A549 (cell line): ENCODE measurements at regions not wholly inside any gene's neighbourhood (a gene's known extent, or its start where the extent isn't known, plus 50 kb on each side); places are given as distances from the start of the nearest gene placed in this dataset.

Experiments used
- EP300 ChIP-seq, 2 experiments: fragments of >200 bp; sonication (Bioruptor Twin); formaldehyde crosslinking; IDR thresholded peaks; 2 replicates in 1 of 2; 3 replicates in 1 of 2; pipeline ENCODE4 v1.6.1; 2016 to 2017
- FOSL2 ChIP-seq, 2 experiments: fragments of 450-650 bp in 1 of 2; fragments of >200 bp in 1 of 2; sonication (Bioruptor Twin) in 1 of 2; formaldehyde crosslinking; IDR thresholded peaks; 2 replicates each; pipeline versions ENCODE4 v1.5.0 to v1.6.1; 2016 to 2020; ENCODE audit warnings: mild to moderate bottlenecking in 1 of 2, moderate library complexity in 1 of 2
- JUN ChIP-seq, 2 experiments: fragments of >200 bp; sonication (Bioruptor Twin); formaldehyde crosslinking; IDR thresholded peaks; 2 replicates in 1 of 2; 3 replicates in 1 of 2; pipeline ENCODE4 v1.6.1; 2016 to 2017
- JUNB ChIP-seq: fragments of >200 bp; sonication (Bioruptor Twin); formaldehyde crosslinking; IDR thresholded peaks from 2 replicates; pipeline ENCODE4 v1.6.1; 2016
- KDM5A ChIP-seq: fragments of 200-600 bp; sonication (generic); IDR thresholded peaks from 2 replicates; pipeline ENCODE4 v1.6.1; 2016; ENCODE audit warnings: antibody characterized with exemption, mild to moderate bottlenecking
- MAZ ChIP-seq: fragments of 150-350 bp; IDR thresholded peaks from 2 replicates; pipeline ENCODE4 v1.6.1; 2014; ENCODE audit warnings: antibody characterized with exemption, low read depth, low read length, borderline replicate concordance
- MYC ChIP-seq: IDR thresholded peaks from 2 replicates; pipeline ENCODE4 v1.6.1; 2012; ENCODE audit warnings: mild to moderate bottlenecking, inconsistent platforms, low read length, improper control_type of control experiment, borderline replicate concordance
- POLR2A ChIP-seq: IDR thresholded peaks from 2 replicates; pipeline ENCODE4 v1.6.1; 2012; ENCODE audit warnings: mild to moderate bottlenecking, low read length
- RNF2 ChIP-seq: fragments of 200-600 bp; sonication (generic); IDR thresholded peaks from 2 replicates; pipeline ENCODE4 v1.6.1; 2016; ENCODE audit warnings: low read depth, mild to moderate bottlenecking, antibody characterized with exemption, moderate library complexity, borderline replicate concordance
- TF ChIP-seq, protein P1 (sequence below): fragments of >200 bp; sonication (Bioruptor Twin); formaldehyde crosslinking; IDR thresholded peaks from 3 replicates; pipeline ENCODE4 v1.5.1; 2016
- TF ChIP-seq, protein P2 (sequence below): fragments of 250-450 bp; sonication (Bioruptor Pico); IDR thresholded peaks from 2 replicates; pipeline ENCODE4 v1.5.0; 2021; ENCODE audit warnings: mild to moderate bottlenecking, moderate library complexity, borderline replicate concordance

DNA sequence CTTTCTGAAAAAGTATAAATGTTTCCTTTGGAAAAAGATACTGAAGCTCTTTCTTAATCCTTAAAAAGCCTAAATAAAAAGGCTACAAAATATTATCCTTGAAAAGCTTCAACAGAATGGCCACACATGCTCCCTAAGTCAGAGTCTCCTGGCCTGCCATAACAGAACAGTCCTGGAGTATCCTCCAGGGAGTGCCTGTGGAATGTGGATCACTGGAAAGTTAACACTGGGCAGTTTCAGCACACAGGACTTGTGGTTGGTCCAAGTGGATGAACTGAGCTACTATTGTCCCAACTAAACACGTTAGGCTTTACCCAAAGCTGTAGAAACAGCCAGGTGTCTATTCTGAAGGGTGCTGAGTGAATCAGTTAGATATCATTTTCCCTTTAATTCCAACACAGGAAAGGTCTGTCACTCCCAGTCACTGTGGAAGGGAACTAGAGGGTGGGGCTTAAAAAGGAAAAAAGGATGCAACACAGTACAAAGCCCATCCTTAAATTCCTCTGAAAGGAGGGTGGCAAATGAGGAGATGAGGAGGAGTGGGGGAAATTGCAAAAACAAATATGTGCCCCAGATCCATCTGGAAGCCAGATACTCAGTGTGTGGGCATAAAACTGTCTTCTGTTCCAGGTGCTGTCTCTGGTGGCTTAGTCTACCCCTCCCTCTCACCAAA is 196.3 kb upstream of the SPAG17 start:
- TF ChIP-seq KDM5A = no peak
- TF ChIP-seq, protein P1, sequence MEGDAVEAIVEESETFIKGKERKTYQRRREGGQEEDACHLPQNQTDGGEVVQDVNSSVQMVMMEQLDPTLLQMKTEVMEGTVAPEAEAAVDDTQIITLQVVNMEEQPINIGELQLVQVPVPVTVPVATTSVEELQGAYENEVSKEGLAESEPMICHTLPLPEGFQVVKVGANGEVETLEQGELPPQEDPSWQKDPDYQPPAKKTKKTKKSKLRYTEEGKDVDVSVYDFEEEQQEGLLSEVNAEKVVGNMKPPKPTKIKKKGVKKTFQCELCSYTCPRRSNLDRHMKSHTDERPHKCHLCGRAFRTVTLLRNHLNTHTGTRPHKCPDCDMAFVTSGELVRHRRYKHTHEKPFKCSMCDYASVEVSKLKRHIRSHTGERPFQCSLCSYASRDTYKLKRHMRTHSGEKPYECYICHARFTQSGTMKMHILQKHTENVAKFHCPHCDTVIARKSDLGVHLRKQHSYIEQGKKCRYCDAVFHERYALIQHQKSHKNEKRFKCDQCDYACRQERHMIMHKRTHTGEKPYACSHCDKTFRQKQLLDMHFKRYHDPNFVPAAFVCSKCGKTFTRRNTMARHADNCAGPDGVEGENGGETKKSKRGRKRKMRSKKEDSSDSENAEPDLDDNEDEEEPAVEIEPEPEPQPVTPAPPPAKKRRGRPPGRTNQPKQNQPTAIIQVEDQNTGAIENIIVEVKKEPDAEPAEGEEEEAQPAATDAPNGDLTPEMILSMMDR = no peak
- no peak for TF ChIP-seq EP300 (IDR thresholded peaks at IDR 0.05)
- no peak for TF ChIP-seq JUN (IDR thresholded peaks at IDR 0.05)
- TF ChIP-seq FOSL2 (IDR thresholded peaks at IDR 0.05) = no peak
- no peak for TF ChIP-seq FOSL2 (CRISPR knock-in tag; IDR thresholded peaks at IDR 0.05)
- no peak for TF ChIP-seq JUNB
- no peak for TF ChIP-seq MAZ
- TF ChIP-seq, protein P2, sequence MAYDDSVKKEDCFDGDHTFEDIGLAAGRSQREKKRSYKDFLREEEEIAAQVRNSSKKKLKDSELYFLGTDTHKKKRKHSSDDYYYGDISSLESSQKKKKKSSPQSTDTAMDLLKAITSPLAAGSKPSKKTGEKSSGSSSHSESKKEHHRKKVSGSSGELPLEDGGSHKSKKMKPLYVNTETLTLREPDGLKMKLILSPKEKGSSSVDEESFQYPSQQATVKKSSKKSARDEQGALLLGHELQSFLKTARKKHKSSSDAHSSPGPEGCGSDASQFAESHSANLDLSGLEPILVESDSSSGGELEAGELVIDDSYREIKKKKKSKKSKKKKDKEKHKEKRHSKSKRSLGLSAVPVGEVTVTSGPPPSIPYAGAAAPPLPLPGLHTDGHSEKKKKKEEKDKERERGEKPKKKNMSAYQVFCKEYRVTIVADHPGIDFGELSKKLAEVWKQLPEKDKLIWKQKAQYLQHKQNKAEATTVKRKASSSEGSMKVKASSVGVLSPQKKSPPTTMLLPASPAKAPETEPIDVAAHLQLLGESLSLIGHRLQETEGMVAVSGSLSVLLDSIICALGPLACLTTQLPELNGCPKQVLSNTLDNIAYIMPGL (CRISPR knock-in tag) = no peak
- no peak for TF ChIP-seq MYC
- no peak for TF ChIP-seq POLR2A
- no peak for TF ChIP-seq RNF2
